Thoracic aorta (tissue), 2 donors: ENCODE measurements at regions not wholly inside any gene's neighbourhood (a gene's known extent, or its start where the extent isn't known, plus 50 kb on each side); places are given as distances from the start of the nearest gene placed in this dataset.

Source experiments
- ATAC-seq: fragments of 150-250 bp; one replicate; pipeline ENCODE4 v1.8.0; 2017; ENCODE audit warnings: low read depth; ENCODE audit not compliant: insufficient number of reproducible peaks, low FRiP score
- DNase-seq: peaks from one replicate; pipeline ENCODE4 v3.0.0-alpha.2; 2020; ENCODE audit warnings: low spot score
- H3K27ac ChIP-seq, 2 donors: fragments of 200-600 bp; sonication (generic); 1 replicate in 1 of 2; 2 replicates in 1 of 2; pipeline ENCODE4 v1.5.1; 2016; ENCODE audit warnings: mild to moderate bottlenecking in 2 of 2, moderate library complexity in 2 of 2
- H3K27me3 ChIP-seq: fragments of 200-600 bp; sonication (generic); replicated peaks from 2 replicates; pipeline ENCODE4 v1.6.0; 2016; ENCODE audit warnings: mild to moderate bottlenecking; ENCODE audit not compliant: insufficient read depth
- H3K36me3 ChIP-seq: fragments of 200-600 bp; sonication (generic); one replicate; pipeline ENCODE4 v1.5.1; 2016
- H3K4me1 ChIP-seq, 2 donors: fragments of 200-600 bp; sonication (generic); 1 replicate in 1 of 2; 2 replicates in 1 of 2; pipeline versions ENCODE4 v1.5.1 to v1.6.0; 2016; ENCODE audit warnings: low read depth in 2 of 2, mild to moderate bottlenecking in 1 of 2; ENCODE audit not compliant: control insufficient read depth in 1 of 2
- H3K4me3 ChIP-seq: fragments of 200-600 bp; sonication (generic); 2 replicates; pipeline ENCODE4 v1.5.1; 2016; ENCODE audit warnings: mild to moderate bottlenecking
- H3K9me3 ChIP-seq: fragments of 200-600 bp; sonication (generic); 2 replicates; pipeline ENCODE4 v1.5.1; 2016
- CTCF ChIP-seq: fragments of 200-600 bp; sonication (generic); IDR thresholded peaks from one replicate; pipeline ENCODE4 v1.5.1; 2019; ENCODE audit warnings: antibody characterized with exemption

- TF ChIP-seq CTCF = no peak
- ATAC-seq = no peak
- Histone ChIP-seq H3K4me1 (no peaks in the 10 kb centered on the region), H3K4me3 (no peak overlapping the region), H3K27me3 (no peaks in the 10 kb centered on the region), H3K36me3 (no peaks in the 10 kb centered on the region), H3K27ac (no peak overlapping the region), H3K9me3 (no peaks in the 10 kb centered on the region)
- no peak for DNase-seq
Measured at GRCh38 chr10:36817898-36818297, 307.5 kb upstream of the ANKRD30A start.

- Histone ChIP-seq H3K9me3 (no peaks in the 10 kb centered on the region), H3K27ac (no peak overlapping the region), H3K4me3 (no peak overlapping the region), H3K4me1 (peaks cover 0 to 8% of the 10 kb centered on the region in 2 donors), H3K27me3 (no peaks in the 10 kb centered on the region), H3K36me3 (no peaks in the 10 kb centered on the region)
- no peak for TF ChIP-seq CTCF
- DNase-seq (no peak), ATAC-seq (no peak)
Measured at GRCh38 chr10:36808625-36809362, 316.6 kb upstream of the ANKRD30A start.

- no peak for TF ChIP-seq CTCF
- H3K27me3 ChIP-seq = no peaks in the 10 kb centered on the region
- H3K36me3 ChIP-seq = no peaks in the 10 kb centered on the region
- H3K4me3 ChIP-seq = no peak overlapping the region
- H3K4me1 ChIP-seq = peaks cover 11 to 33% of the 10 kb centered on the region in 2 donors
- no peaks in the 10 kb centered on the region for H3K9me3 ChIP-seq
- no peak for DNase-seq
- no peak for ATAC-seq
- H3K27ac ChIP-seq = no peak overlapping the region
Measured at GRCh38 chr10:36803229-36803628, 322.2 kb upstream of the ANKRD30A start.

GRCh38 chr10:36802490-36803153 lies 322.8 kb upstream of the ANKRD30A start:
- no peak for TF ChIP-seq CTCF
- Histone ChIP-seq H3K9me3 (no peaks in the 10 kb centered on the region), H3K27me3 (no peaks in the 10 kb centered on the region), H3K27ac (peak overlapping the region in 1 of 2 donors; percentile 24), H3K4me1 (peaks cover 11 to 33% of the 10 kb centered on the region in 2 donors), H3K4me3 (no peak overlapping the region), H3K36me3 (no peaks in the 10 kb centered on the region)
- ATAC-seq = no peak
- DNase-seq = no peak

GRCh38 chr10:36801660-36802059 lies 323.7 kb upstream of the ANKRD30A start:
- no peak for ATAC-seq
- no peak for TF ChIP-seq CTCF
- H3K27ac ChIP-seq = peak overlapping the region in 1 of 2 donors; percentile 24

More at GRCh38 chr10:36801660-36802059, 323.7 kb upstream of the ANKRD30A start:
- Histone ChIP-seq H3K27me3 (no peaks in the 10 kb centered on the region), H3K9me3 (no peaks in the 10 kb centered on the region), H3K4me3 (no peak overlapping the region), H3K36me3 (no peaks in the 10 kb centered on the region), H3K4me1 (peaks cover 11 to 33% of the 10 kb centered on the region in 2 donors)
- no peak for DNase-seq
